ENCODE measurements at regions not wholly inside any gene's neighbourhood (a gene's known extent, or its start where the extent isn't known, plus 50 kb on each side); places are given as distances from the start of the nearest gene placed in this dataset.

DNA sequence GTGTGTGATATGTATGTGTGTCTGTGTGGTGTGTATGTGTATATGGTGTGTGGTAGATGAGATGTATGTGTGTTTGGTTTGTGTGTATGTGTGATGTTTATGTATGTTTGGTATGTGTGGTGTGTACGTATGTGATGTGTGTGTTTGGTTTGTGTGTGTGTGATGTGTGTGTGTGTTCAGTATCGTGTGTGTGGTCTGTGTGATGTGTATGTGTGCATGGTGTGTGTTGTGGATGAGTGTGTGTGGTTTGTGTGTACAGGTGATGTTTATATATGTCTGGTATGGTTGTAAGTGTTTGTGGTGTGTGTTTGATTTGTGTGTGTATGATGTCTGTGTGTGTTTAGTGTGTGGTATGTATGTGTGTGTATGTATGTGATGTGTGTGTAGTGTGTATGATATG is 199.4 kb downstream of the SUDS3 start:
- H3K27me3 ChIP-seq (replicated peaks; ENCODE audit: insufficient read depth, low read length): no peaks in the 10 kb centered on the region
- no peaks in the 10 kb centered on the region for H3K36me3 ChIP-seq (replicated peaks; ENCODE audit: insufficient read depth, low read length)
- no peaks in the 10 kb centered on the region for H3K9me2 ChIP-seq (replicated peaks; ENCODE audit: insufficient read depth, low read length)
- H4K20me1 ChIP-seq (ENCODE audit: insufficient read depth, low read length): no peaks in the 10 kb centered on the region
- H3K9me3 ChIP-seq (replicated peaks; ENCODE audit: insufficient read depth, low read length): no peaks in the 10 kb centered on the region
- H3K4me1 ChIP-seq (ENCODE audit: low read length): no peaks in the 10 kb centered on the region
- H3K4me2 ChIP-seq (ENCODE audit: low read depth, low read length): no peak overlapping the region
- H2AFZ ChIP-seq (ENCODE audit: low read length): no peak overlapping the region
- H3K4me3 ChIP-seq (ENCODE audit: low read length): no peak overlapping the region
- no peaks in the 10 kb centered on the region for H3F3A ChIP-seq (ENCODE audit: insufficient read depth, low read length)
- TF ChIP-seq EZH2phosphoT487 (IDR thresholded peaks at IDR 0.05; ENCODE audit: low read length) (no peak), EZH2 (optimal IDR thresholded peaks at IDR 0.05; ENCODE audit: low read depth, low read length) (no peak)
- TF ChIP-seq, protein P1, sequence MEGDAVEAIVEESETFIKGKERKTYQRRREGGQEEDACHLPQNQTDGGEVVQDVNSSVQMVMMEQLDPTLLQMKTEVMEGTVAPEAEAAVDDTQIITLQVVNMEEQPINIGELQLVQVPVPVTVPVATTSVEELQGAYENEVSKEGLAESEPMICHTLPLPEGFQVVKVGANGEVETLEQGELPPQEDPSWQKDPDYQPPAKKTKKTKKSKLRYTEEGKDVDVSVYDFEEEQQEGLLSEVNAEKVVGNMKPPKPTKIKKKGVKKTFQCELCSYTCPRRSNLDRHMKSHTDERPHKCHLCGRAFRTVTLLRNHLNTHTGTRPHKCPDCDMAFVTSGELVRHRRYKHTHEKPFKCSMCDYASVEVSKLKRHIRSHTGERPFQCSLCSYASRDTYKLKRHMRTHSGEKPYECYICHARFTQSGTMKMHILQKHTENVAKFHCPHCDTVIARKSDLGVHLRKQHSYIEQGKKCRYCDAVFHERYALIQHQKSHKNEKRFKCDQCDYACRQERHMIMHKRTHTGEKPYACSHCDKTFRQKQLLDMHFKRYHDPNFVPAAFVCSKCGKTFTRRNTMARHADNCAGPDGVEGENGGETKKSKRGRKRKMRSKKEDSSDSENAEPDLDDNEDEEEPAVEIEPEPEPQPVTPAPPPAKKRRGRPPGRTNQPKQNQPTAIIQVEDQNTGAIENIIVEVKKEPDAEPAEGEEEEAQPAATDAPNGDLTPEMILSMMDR (IDR thresholded peaks at IDR 0.05; ENCODE audit: low read length): no peak
- DNase-seq: no peak
- no peaks in the 10 kb centered on the region for H3K79me2 ChIP-seq (ENCODE audit: low read length)
- H3K9ac ChIP-seq (ENCODE audit: low read length): no peak overlapping the region
- H3K27ac ChIP-seq (ENCODE audit: low read length): no peak overlapping the region

DNA sequence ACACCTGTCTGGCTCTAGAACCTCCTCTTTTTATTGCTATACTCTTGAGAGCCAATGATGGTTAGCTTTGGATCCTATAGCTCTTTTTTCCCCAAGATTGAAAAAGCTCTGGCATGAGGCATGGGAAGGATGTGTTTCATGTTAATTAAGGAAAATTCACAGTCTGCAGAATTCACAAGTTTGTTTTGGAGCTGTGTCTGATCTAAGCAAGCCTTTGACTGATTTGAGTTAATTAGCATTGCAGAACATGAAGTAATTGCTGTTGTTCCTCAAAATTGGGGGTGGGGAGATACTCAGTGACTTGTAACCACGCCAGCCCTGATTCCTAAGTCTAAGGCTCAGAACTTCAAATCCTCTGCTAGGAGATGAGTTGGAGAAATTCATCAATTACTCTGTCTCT is 205.0 kb downstream of the SUDS3 start:
- Histone ChIP-seq H2AFZ (ENCODE audit: low read length) (no peak overlapping the region), H3K27ac (ENCODE audit: low read length) (no peak overlapping the region), H4K20me1 (ENCODE audit: insufficient read depth, low read length) (no peaks in the 10 kb centered on the region), H3K9me3 (replicated peaks; ENCODE audit: insufficient read depth, low read length) (no peaks in the 10 kb centered on the region), H3K4me1 (ENCODE audit: low read length) (no peaks in the 10 kb centered on the region), H3K9me2 (replicated peaks; ENCODE audit: insufficient read depth, low read length) (no peaks in the 10 kb centered on the region), H3K27me3 (replicated peaks; ENCODE audit: insufficient read depth, low read length) (no peaks in the 10 kb centered on the region), H3K36me3 (replicated peaks; ENCODE audit: insufficient read depth, low read length) (no peaks in the 10 kb centered on the region), H3K79me2 (ENCODE audit: low read length) (no peaks in the 10 kb centered on the region), H3K9ac (ENCODE audit: low read length) (no peak overlapping the region), H3F3A (ENCODE audit: insufficient read depth, low read length) (no peaks in the 10 kb centered on the region), H3K4me3 (ENCODE audit: low read length) (no peak overlapping the region), H3K4me2 (ENCODE audit: low read depth, low read length) (no peak overlapping the region)
- TF ChIP-seq EZH2 (optimal IDR thresholded peaks at IDR 0.05; ENCODE audit: low read depth, low read length) (no peak), EZH2phosphoT487 (IDR thresholded peaks at IDR 0.05; ENCODE audit: low read length) (no peak)
- TF ChIP-seq, protein P1 (IDR thresholded peaks at IDR 0.05; ENCODE audit: low read length): no peak
- DNase-seq: no peak

DNA sequence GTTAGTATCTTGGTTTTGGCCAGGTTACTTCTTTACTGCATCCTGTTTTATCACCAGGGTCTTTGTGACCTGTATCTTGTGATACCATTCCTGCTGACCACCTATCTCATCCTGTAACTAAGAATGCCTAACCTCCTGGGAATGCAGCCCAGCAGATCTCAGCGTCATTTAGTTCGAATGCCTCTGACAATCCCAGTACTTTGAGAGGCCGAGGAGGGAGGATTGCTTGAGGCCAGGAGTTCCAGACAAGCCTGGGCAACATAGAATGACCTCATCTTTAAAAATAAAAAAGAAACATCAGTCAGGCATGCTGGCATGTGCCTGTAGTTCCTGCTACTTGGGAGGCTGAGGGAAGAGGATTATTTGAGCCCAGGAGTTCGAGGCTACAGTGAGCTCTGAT is 206.5 kb downstream of the SUDS3 start:
- Histone ChIP-seq H3F3A (ENCODE audit: insufficient read depth, low read length) (no peaks in the 10 kb centered on the region), H4K20me1 (ENCODE audit: insufficient read depth, low read length) (no peaks in the 10 kb centered on the region), H3K4me2 (ENCODE audit: low read depth, low read length) (no peak overlapping the region), H3K4me1 (ENCODE audit: low read length) (no peaks in the 10 kb centered on the region), H3K4me3 (ENCODE audit: low read length) (no peak overlapping the region), H3K9ac (ENCODE audit: low read length) (no peak overlapping the region), H3K36me3 (replicated peaks; ENCODE audit: insufficient read depth, low read length) (no peaks in the 10 kb centered on the region), H3K9me3 (replicated peaks; ENCODE audit: insufficient read depth, low read length) (no peaks in the 10 kb centered on the region), H3K27me3 (replicated peaks; ENCODE audit: insufficient read depth, low read length) (no peaks in the 10 kb centered on the region), H2AFZ (ENCODE audit: low read length) (no peak overlapping the region), H3K27ac (ENCODE audit: low read length) (no peak overlapping the region), H3K9me2 (replicated peaks; ENCODE audit: insufficient read depth, low read length) (no peaks in the 10 kb centered on the region), H3K79me2 (ENCODE audit: low read length) (no peaks in the 10 kb centered on the region)
- no peak for DNase-seq
- TF ChIP-seq, protein P1 (IDR thresholded peaks at IDR 0.05; ENCODE audit: low read length): no peak
- TF ChIP-seq EZH2 (optimal IDR thresholded peaks at IDR 0.05; ENCODE audit: low read depth, low read length) (no peak), EZH2phosphoT487 (IDR thresholded peaks at IDR 0.05; ENCODE audit: low read length) (no peak)
